ENCODE measurements at regions not wholly inside any gene's neighbourhood (a gene's known extent, or its start where the extent isn't known, plus 50 kb on each side); places are given as distances from the start of the nearest gene placed in this dataset.
"Not testable (repeated sequence)": the region's sequence is repeated elsewhere in the genome, so short reads cannot be mapped to it uniquely, and the experiment has no call there.

DNA sequence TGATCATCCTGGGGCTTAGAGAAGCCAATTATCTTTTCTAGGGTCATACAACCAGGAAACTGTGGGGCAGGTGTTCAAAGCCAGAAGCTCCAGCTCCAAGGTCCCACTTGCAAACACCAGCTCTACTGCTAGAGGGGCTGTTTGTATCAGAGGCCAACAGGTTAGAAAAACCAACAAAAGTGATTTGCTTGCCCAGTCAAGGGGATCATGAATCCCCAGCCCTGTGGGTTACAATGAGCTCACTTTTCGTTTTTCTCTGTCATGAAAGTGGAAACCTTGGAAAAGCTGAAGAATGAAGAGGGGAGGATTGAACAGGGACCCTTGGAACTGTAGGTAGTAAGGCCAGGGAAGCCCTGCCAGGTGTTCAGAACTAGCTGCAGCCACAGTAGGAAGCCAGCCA lies 119.2 kb downstream of the SPP2 start:
- Histone ChIP-seq H3K36me3 (ENCODE audit: control insufficient read depth, low read length) (no peaks in the 10 kb centered on the region), H3K9me2 (replicated peaks; ENCODE audit: control insufficient read depth, low read length) (no peaks in the 10 kb centered on the region), H3F3A (ENCODE audit: control insufficient read depth, insufficient read depth) (no peaks in the 10 kb centered on the region), H3K27ac (ENCODE audit: low read depth, low read length) (no peak overlapping the region), H3K4me3 (ENCODE audit: low read length) (no peak overlapping the region), H4K20me1 (ENCODE audit: control insufficient read depth, insufficient read depth, low read depth, low read length) (no peaks in the 10 kb centered on the region), H3K27me3 (ENCODE audit: control insufficient read depth, low read length) (no peaks in the 10 kb centered on the region; the same call in 1 of the 2 replicates), H3K4me2 (ENCODE audit: low read length) (no peak overlapping the region), H3K4me1 (ENCODE audit: control insufficient read depth, low read length) (peaks cover 3% of the 10 kb centered on the region), H3K79me2 (ENCODE audit: control insufficient read depth, low read length) (no peaks in the 10 kb centered on the region), H3K9me3 (ENCODE audit: control insufficient read depth, insufficient read depth, low read length) (no peaks in the 10 kb centered on the region)
- TF ChIP-seq, protein P1, sequence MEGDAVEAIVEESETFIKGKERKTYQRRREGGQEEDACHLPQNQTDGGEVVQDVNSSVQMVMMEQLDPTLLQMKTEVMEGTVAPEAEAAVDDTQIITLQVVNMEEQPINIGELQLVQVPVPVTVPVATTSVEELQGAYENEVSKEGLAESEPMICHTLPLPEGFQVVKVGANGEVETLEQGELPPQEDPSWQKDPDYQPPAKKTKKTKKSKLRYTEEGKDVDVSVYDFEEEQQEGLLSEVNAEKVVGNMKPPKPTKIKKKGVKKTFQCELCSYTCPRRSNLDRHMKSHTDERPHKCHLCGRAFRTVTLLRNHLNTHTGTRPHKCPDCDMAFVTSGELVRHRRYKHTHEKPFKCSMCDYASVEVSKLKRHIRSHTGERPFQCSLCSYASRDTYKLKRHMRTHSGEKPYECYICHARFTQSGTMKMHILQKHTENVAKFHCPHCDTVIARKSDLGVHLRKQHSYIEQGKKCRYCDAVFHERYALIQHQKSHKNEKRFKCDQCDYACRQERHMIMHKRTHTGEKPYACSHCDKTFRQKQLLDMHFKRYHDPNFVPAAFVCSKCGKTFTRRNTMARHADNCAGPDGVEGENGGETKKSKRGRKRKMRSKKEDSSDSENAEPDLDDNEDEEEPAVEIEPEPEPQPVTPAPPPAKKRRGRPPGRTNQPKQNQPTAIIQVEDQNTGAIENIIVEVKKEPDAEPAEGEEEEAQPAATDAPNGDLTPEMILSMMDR (IDR thresholded peaks at IDR 0.05; ENCODE audit: low read depth, low read length, poor library complexity, severe bottlenecking), result no peak
- no peak for TF ChIP-seq EZH2phosphoT487 (IDR thresholded peaks at IDR 0.05; ENCODE audit: borderline replicate concordance, low read length)

DNA sequence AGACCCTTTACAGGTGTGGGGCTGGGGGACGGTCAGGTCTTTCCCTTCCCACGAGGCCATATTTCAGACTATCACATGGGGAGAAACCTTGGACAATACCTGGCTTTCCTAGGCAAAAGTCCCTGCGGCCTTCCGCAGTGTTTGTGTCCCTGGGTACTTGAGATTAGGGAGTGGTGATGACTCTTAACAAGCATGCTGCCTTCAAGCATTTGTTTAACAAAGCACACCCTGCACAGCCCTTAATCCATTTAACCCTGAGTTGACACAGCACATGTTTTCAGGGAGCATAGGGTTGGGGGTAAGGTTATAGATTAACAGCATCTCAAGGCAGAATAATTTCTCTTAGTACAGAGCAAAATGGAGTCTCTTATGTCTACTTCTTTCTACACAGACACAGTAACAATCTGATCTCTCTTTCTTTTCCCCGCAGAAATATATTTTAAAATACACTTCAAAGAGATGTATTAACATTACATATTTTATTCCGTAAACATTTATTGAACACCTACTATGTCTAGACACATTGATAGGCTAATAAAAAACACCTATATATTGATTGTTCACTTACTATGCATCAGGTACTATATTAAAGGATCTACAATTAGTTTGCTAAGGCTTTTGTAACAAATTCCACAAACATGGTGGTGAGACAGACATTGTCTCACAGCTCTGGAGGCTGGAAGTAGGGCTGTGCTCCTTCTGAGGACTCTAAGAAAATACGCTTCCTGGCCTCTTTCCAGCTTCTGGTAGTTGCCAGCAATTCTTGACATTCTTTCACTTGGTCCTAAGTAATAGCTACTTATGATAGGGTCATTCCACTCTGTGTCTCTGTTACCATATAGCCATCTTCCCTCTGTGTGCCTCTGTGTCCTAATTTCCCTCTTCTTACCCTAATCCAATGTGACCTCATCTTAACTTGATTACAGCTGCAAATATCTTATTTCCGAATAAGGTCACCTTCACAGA lies 118.4 kb downstream of the SPP2 start:
- H3K4me1 ChIP-seq (ENCODE audit: control insufficient read depth, low read length); H3K27ac ChIP-seq (ENCODE audit: low read depth, low read length); H3K4me3 ChIP-seq (ENCODE audit: low read length); H4K20me1 ChIP-seq (ENCODE audit: control insufficient read depth, insufficient read depth, low read depth, low read length); H3K36me3 ChIP-seq (ENCODE audit: control insufficient read depth, low read length); H3F3A ChIP-seq (ENCODE audit: control insufficient read depth, insufficient read depth); H3K9me2 ChIP-seq (replicated peaks; ENCODE audit: control insufficient read depth, low read length); H3K9me3 ChIP-seq (ENCODE audit: control insufficient read depth, insufficient read depth, low read length); H3K27me3 ChIP-seq (ENCODE audit: control insufficient read depth, low read length); H3K79me2 ChIP-seq (ENCODE audit: control insufficient read depth, low read length); H3K4me2 ChIP-seq (ENCODE audit: low read length): not testable (repeated sequence)

DNA sequence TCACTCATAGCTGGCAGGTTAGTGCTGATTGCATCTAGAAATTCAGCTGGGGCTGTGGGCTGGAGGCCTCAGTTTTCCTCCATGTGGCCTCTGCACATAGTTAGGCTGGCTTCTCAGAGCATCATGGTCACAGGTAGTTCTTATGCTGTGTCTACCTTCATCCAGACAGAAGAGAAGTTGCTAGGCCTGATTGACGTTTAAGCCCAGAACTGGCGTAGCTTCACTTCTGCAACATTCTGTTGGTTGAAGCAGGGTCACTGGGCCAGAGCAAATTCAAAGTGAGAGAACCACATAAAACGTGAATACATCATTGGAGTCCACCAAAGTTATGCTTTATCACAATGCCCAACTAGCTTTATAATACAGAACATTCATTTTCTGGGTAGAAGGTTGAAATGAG lies 116.0 kb downstream of the SPP2 start:
- H4K20me1 ChIP-seq (ENCODE audit: control insufficient read depth, insufficient read depth, low read depth, low read length), result no peaks in the 10 kb centered on the region
- no peak overlapping the region for H3K4me3 ChIP-seq (ENCODE audit: low read length)
- H3K79me2 ChIP-seq (ENCODE audit: control insufficient read depth, low read length), result no peaks in the 10 kb centered on the region
- H3K4me1 ChIP-seq (ENCODE audit: control insufficient read depth, low read length), result peaks cover 8% of the 10 kb centered on the region
- H3K9me2 ChIP-seq (replicated peaks; ENCODE audit: control insufficient read depth, low read length), result no peaks in the 10 kb centered on the region
- no peaks in the 10 kb centered on the region for H3K36me3 ChIP-seq (ENCODE audit: control insufficient read depth, low read length)
- no peak overlapping the region for H3K4me2 ChIP-seq (ENCODE audit: low read length)
- TF ChIP-seq, protein P1 (IDR thresholded peaks at IDR 0.05; ENCODE audit: low read depth, low read length, poor library complexity, severe bottlenecking), result no peak
- no peak for TF ChIP-seq EZH2phosphoT487 (IDR thresholded peaks at IDR 0.05; ENCODE audit: borderline replicate concordance, low read length)
- H3K27ac ChIP-seq (ENCODE audit: low read depth, low read length), result no peak overlapping the region
- no peaks in the 10 kb centered on the region for H3F3A ChIP-seq (ENCODE audit: control insufficient read depth, insufficient read depth)
- H3K27me3 ChIP-seq (ENCODE audit: control insufficient read depth, low read length), result no peaks in the 10 kb centered on the region; the same call in 1 of the 2 replicates
- no peaks in the 10 kb centered on the region for H3K9me3 ChIP-seq (ENCODE audit: control insufficient read depth, insufficient read depth, low read length)

DNA sequence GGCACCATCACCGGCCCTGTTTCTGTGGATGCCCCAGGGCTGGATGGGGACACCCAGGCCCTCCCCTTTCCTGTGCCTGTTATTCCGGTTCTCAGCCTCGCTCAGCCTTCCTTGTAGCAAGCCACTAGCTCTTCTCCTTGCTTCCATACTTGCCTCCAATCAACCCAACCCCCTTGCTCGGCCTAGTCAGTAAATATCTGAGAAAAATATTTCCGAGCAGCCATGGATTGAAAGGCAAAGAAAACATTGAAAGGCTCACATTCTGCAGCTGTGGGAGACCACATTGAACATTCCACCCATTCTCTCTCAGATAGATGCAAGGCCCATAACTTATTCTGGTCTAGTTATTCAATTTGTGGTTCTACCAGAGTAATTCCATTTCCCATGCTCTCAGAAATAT lies 114.9 kb downstream of the SPP2 start:
- H3K4me1 ChIP-seq (ENCODE audit: control insufficient read depth, low read length), result peaks cover 8% of the 10 kb centered on the region

More for the DNA sequence above, 114.9 kb downstream of the SPP2 start:
- Histone ChIP-seq H3K9me3 (ENCODE audit: control insufficient read depth, insufficient read depth, low read length) (no peaks in the 10 kb centered on the region), H3K27me3 (ENCODE audit: control insufficient read depth, low read length) (no peaks in the 10 kb centered on the region; the same call in 1 of the 2 replicates), H3K27ac (ENCODE audit: low read depth, low read length) (no peak overlapping the region), H3K9me2 (replicated peaks; ENCODE audit: control insufficient read depth, low read length) (no peaks in the 10 kb centered on the region), H3F3A (ENCODE audit: control insufficient read depth, insufficient read depth) (no peaks in the 10 kb centered on the region), H4K20me1 (ENCODE audit: control insufficient read depth, insufficient read depth, low read depth, low read length) (no peaks in the 10 kb centered on the region), H3K79me2 (ENCODE audit: control insufficient read depth, low read length) (no peaks in the 10 kb centered on the region), H3K4me2 (ENCODE audit: low read length) (no peak overlapping the region), H3K4me3 (ENCODE audit: low read length) (no peak overlapping the region), H3K36me3 (ENCODE audit: control insufficient read depth, low read length) (no peaks in the 10 kb centered on the region)
- TF ChIP-seq EZH2phosphoT487 (IDR thresholded peaks at IDR 0.05; ENCODE audit: borderline replicate concordance, low read length), result no peak
- TF ChIP-seq, protein P1 (IDR thresholded peaks at IDR 0.05; ENCODE audit: low read depth, low read length, poor library complexity, severe bottlenecking), result no peak
